GM19395 (cell line): ENCODE measurements at regions not wholly inside any gene's neighbourhood (a gene's known extent, or its start where the extent isn't known, plus 50 kb on each side); places are given as distances from the start of the nearest gene placed in this dataset.

ENCODE experiments used
- ATAC-seq: cut with Tn5 transposase; IDR thresholded peaks from one replicate; pipeline ENCODE4 v1.9.1; 2021; ENCODE audit warnings: mild to moderate bottlenecking, moderate library complexity; ENCODE audit not compliant: unreplicated experiment

GRCh38 chr6:103995571-103995970, 864.1 kb downstream of the HACE1 start:
- no peak for ATAC-seq

- ATAC-seq = no peak
These were observed 875.9 kb downstream of the HACE1 start for GRCh38 chr6:103983860-103984259.

- ATAC-seq = no peak
These were observed 876.7 kb downstream of the HACE1 start for GRCh38 chr6:103983011-103983410.

GRCh38 chr6:103982574-103982973, 877.1 kb downstream of the HACE1 start:
- no peak for ATAC-seq

- ATAC-seq = no peak
These were observed 880.4 kb downstream of the HACE1 start for GRCh38 chr6:103979308-103979707.

- ATAC-seq = no peak
These were observed 922.3 kb downstream of the HACE1 start for GRCh38 chr6:103937389-103937788.

- no peak for ATAC-seq
These were observed 934.4 kb downstream of the HACE1 start for GRCh38 chr6:103925317-103925716.

- no peak for ATAC-seq
These were observed 949.7 kb downstream of the HACE1 start for GRCh38 chr6:103910018-103910417.

GRCh38 chr6:103908898-103909297, 950.8 kb downstream of the HACE1 start:
- ATAC-seq = no peak

- no peak for ATAC-seq
These were observed 964.6 kb downstream of the HACE1 start for GRCh38 chr6:103895136-103895535.

GRCh38 chr6:103893141-103893581, 966.6 kb downstream of the HACE1 start:
- no peak for ATAC-seq

- no peak for ATAC-seq
These were observed 972.8 kb downstream of the HACE1 start for GRCh38 chr6:103886951-103887350.

- ATAC-seq = no peak
These were observed 974.3 kb downstream of the HACE1 start for GRCh38 chr6:103885446-103885845.

GRCh38 chr6:103879800-103880199, 979.9 kb downstream of the HACE1 start:
- ATAC-seq = no peak

- ATAC-seq = no peak
These were observed 984.5 kb downstream of the HACE1 start for GRCh38 chr6:103875221-103875620.

- ATAC-seq = no peak
These were observed 985.1 kb downstream of the HACE1 start for GRCh38 chr6:103874575-103874974.

- ATAC-seq = no peak
These were observed 987.0 kb downstream of the HACE1 start for GRCh38 chr6:103872678-103873077.

GRCh38 chr6:103872233-103872632, 987.5 kb downstream of the HACE1 start:
- no peak for ATAC-seq

- no peak for ATAC-seq
These were observed 988.7 kb downstream of the HACE1 start for GRCh38 chr6:103870970-103871369.

GRCh38 chr6:103862297-103862696, 997.4 kb downstream of the HACE1 start:
- ATAC-seq = no peak

- ATAC-seq = no peak
These were observed 1001.7 kb downstream of the HACE1 start for GRCh38 chr6:103858003-103858402.

- no peak for ATAC-seq
These were observed 1004.0 kb downstream of the HACE1 start for GRCh38 chr6:103855750-103856149.

GRCh38 chr6:103854059-103854458, 1005.7 kb downstream of the HACE1 start:
- ATAC-seq = no peak

- no peak for ATAC-seq
These were observed 1021.3 kb downstream of the HACE1 start for GRCh38 chr6:103838457-103838856.
